H54 (cell line): ENCODE measurements at regions not wholly inside any gene's neighbourhood (a gene's known extent, or its start where the extent isn't known, plus 50 kb on each side); places are given as distances from the start of the nearest gene placed in this dataset.
"Not testable (repeated sequence)": the region's sequence is repeated elsewhere in the genome, so short reads cannot be mapped to it uniquely, and the experiment has no call there.

Experiments
- DNase-seq: peaks from one replicate; pipeline ENCODE4 v3.0.0; 2011; ENCODE audit warnings: low spot score, mixed read lengths; ENCODE audit not compliant: insufficient read length
- FAIRE-seq: peaks from 3 replicates; lab custom pipeline; 2011; peaks lifted over from hg19 to GRCh38; lab: Jason Lieb, UNC
- POLR2A ChIP-seq: IDR thresholded peaks from 2 replicates; pipeline ENCODE4 v1.6.1; 2011; ENCODE audit warnings: low read depth, mild to moderate bottlenecking, low read length

DNA sequence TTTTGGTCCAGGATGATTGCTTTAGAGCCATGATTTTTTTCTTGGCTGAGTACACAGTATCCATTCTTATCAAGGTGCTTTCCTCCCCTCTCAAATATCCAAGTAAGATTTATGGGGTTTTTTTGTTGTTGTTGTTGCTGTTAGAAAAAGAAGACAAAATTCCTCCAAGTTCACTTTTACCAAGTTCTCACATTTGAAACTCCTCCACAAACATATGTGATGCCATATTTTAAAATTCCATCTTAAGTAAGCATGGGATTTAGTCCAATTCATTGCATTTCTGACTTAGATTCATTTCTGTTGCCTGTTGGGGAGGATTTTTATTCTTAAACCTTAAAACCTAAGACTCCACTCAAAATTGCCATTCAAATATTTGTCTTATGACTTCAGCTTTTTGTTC lies 128.6 kb upstream of the SPATA12 start:
- DNase-seq (no peak), FAIRE-seq (no peak)
- no peak for TF ChIP-seq POLR2A

DNA sequence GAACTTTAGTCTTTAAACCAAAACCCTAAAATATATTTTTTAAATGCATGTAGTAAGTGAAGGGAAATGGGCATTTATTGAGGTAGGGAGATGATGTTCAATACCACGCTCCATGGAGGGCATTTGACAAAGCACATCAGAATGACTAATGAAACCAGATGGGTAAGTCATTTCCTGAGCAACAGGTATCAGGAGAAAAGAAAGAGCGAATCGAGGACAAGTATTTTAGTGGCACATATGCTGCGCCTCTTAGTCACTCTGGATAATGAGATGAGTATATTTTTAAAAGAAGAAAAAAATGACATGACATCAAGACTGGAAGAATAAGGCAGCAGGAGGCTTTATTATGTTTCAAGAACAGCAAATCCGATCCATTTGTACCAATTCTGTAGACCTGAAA lies 129.0 kb upstream of the ARHGEF3 start:
- TF ChIP-seq POLR2A, result no peak

DNA sequence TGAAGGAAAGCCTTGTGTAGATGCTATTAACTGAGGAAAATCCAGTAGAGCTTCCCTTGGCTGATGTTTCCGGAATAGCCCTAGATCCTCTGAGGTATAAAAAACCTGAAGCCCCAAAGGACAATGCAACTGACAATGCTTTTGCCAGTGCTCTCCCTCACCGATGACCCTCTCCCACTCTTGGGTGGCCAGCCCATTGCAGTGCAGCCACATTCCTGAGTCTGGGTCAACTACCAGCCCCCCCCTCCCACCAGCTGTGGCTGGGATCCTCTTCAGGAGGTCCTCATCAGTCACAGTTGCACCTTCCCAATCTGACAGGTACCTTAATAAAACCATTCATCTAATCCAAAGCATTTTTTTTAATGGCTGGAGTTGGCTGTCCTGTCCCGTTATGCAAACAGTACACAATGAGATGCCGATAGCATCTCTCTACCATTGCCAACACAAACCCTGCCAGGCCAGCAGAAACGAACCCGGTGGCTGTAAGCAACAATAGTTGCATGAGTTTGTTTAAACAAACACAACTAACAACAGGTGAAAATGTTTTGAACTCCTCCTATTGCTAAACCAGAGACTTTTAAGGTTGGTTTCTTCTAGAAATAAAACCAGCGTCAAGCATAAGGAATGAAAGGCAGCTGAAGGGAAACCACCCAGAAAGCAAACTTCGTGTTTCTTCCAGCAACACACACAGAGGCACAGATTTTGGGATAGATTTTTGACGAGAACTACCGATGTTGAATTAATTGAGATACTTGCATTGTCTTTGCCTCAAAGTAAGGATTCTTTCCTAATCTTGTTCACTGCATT lies 128.3 kb upstream of the ARHGEF3 start:
- no peak for TF ChIP-seq POLR2A
- DNase-seq (no peak), FAIRE-seq (no peak)

More for the DNA sequence above, 129.0 kb upstream of the ARHGEF3 start:
- FAIRE-seq (peak; percentile 66), DNase-seq (peak; percentile 34)

- no peak for TF ChIP-seq POLR2A
- DNase-seq, result no peak
- no peak for FAIRE-seq
These were observed 126.8 kb upstream of the ARHGEF3 start for GRCh38 chr3:56928379-56929068.

DNA sequence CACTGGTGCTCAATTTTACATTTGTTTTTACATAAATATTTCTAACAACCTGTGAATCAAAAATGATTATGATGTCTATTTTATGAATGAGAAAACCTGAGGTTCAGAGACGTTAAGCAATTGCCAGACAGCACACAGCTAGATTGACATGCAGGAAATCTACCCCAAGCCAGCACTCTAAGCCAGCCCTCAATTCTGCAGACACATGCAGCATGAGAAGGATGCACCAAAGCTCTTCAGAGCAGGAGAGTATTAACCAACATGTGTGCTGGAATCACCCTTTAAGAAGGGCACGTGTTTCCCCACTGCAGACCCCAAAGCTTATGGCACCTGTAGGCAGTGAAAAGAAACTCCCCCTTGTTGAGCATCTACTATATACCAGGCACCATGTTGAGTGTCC lies 126.1 kb upstream of the ARHGEF3 start:
- DNase-seq, result no peak
- TF ChIP-seq POLR2A, result no peak
- no peak for FAIRE-seq

- TF ChIP-seq POLR2A, result no peak
- FAIRE-seq (no peak), DNase-seq (peak; percentile 57)
These were observed 125.2 kb upstream of the ARHGEF3 start for GRCh38 chr3:56926947-56927282.

DNA sequence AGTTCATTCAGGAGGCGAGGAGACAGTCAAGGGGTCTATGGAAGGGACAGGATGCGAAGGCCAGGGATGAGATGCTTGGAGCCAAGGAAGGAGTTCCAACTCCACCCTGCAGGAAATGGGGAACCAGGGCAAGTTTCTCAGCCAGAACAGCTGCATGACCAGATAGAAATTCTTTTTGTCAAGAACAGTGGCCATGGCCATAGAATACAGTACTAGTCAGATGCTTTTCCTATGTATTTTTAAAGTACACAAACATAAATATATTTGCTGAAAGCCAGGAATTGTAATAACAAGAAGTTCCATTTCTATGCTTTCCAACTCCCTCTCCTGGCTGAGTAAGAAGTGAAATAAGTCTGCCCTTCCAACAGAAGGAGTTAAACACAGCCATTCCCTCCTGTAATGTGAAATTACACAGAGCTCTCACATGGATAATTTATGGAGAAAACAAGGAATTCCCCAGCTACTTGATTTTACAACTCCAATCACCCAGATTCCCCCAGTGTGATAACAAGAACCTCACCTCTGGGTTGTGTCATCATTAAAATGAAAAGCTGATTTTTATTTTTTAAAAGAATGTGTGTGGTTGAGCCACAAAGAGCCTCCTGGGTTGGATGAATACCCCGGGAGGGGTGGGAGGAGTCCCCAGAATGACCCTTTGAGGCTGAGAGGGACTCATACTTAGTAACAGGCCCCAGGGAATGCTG lies 124.6 kb upstream of the ARHGEF3 start:
- DNase-seq (no peak), FAIRE-seq (no peak)
- TF ChIP-seq POLR2A, result no peak

DNA sequence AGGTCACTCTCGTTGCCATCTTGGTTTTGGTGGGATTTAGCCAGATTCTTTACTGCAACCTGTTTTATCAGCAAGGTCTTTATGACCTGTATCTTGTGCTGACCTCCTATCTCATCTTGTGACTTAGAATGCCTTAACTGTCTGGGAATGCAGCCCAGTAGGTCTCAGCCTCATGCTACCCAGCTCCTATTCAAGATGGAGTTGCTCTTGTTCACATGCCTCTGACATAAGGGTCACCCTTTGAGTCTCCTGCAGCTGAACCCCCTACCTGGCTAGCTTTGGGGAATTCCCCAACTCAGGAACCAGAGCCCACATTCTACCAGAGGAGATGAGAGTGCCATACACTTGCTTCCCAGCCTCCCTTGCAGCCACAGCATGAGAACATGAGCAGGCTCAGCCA lies 123.0 kb upstream of the ARHGEF3 start:
- not testable (repeated sequence) for FAIRE-seq, DNase-seq

DNA sequence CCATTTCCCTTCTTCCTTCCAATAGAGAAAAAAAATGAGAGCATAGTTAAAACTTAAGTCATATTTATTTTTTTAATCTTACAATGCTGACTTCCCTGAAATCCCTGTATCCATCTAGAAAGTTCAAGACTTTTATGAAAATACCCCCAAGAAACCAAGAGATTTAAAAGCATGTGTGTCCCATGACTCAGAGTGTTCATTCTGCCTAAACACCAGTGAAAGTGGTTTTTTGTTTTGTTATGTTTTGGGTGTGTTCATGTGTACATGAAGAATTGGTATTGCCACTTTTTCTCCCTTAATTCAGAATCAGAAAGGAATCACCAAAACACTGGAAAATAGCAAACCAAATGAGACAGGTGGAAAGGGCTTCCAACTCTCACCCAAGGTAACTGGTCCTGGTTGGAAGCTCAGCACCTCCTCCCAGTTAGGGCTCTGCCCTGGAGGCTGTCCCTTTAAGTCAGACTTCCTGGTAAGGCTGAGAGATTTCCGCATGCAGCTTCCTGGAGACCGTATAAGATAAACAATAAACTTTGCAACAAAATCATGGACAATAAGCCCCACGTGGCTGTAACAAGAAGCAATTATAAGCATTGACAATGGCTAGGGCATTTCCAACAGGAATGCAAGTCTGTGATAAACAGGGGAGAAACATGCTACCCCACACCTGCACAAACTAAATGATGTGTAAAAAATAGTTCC lies 121.9 kb upstream of the ARHGEF3 start:
- peak; percentile 56 for DNase-seq
- no peak for TF ChIP-seq POLR2A
- FAIRE-seq, result peak; percentile 76

DNA sequence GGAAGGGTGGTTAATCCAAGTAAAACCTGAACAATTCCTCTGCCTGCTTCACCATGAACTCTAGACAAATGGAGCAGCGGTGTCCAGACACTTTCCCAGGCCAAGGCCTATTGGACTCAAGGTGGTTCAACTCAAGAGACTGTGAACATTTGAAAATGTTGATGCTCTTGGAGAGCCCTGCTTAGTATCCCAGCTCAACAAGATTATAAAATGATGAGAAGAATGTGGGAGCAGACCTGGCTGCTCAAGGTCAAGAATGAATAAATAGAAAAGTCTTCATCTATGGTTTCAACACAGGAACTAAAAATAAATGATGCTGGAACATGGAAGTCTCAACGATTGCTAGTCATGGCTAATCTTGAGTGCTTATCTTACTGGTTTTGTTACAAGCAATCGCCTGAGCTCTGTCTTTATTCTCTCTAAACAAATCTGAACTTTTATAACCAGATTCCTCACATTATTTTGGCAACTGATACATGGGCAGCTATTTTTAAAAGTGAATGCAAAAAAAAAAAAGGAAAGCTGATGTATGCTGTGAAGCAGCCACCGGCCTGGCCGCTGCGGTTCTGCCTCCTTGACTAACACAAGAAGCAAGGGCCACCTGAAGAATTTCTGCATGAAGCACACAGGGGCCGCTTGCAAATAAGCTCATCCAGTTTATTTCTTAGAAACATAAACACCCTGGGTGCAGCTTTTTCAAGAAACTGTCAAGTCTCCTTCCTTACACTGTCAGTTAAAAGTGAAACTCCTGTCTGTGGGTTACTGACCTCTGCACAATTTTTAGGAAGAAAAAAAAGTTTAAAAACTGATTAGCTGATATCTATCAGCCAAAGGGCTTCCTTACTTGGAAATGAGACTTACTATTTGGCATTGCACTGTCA lies 120.1 kb upstream of the ARHGEF3 start:
- no peak for TF ChIP-seq POLR2A
- no peak for FAIRE-seq
- no peak for DNase-seq

DNA sequence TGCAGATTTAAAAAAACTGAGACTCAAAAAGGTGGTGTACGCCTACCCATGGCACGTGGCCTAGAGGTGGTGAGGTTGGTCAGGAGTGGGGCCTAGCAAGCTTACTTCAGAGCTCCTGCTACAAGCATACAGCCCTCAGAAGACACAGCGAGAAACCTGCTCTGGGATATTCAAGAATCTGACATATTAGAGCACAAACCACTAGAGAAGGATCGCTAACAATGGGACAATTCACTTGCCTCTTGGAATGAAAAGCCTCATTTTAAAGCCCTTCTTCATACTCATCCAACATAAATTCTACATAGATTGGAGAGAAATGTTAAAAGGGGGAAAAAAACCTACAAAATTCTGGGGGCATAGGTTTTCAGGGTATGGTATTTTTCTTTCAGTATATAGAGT lies 118.0 kb upstream of the ARHGEF3 start:
- no peak for FAIRE-seq
- TF ChIP-seq POLR2A, result no peak
- no peak for DNase-seq

DNA sequence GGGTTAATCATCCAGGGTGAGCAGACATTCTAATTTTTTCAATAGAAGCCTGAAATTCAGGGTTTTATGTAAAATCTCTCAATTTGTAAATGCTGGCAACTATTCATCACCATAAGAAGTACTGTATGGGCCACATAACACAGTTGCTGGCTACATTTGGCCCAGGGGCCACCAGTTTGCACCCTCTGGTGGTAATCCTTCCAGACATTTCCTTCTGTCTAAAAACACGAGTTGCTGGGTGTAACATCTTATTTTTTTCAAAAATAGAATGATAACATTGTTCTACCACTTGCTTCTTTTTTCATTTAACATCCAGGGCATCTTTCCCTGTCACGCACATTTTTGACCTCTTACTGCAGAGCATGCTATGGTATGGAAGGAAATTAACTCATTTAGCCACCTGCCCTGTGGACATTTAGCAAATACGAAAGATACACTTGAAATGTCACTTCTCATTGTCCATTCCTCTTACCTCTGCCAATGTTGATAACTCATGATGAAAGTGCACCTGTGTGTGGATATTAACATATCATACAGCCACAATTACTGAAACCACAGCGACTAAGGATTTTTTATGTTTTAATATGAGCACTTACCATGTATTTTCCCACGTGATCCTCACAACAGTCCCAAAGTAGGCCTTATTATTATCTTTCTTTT lies 117.5 kb upstream of the ARHGEF3 start:
- TF ChIP-seq POLR2A, result no peak
- FAIRE-seq (peak; percentile 23), DNase-seq (no peak)
